ENCODE measurements at regions not wholly inside any gene's neighbourhood (a gene's known extent, or its start where the extent isn't known, plus 50 kb on each side); places are given as distances from the start of the nearest gene placed in this dataset.

GRCh38 chr2:23005469-23005868 is 379.5 kb upstream of the KLHL29 start:
- TF ChIP-seq POLR2A (IDR thresholded peaks at IDR 0.05) (no peak), CTCF (IDR thresholded peaks at IDR 0.05) (no peak), EP300 (IDR thresholded peaks at IDR 0.05) (no peak)

Data from ovary (tissue), 3 donors.